ENCODE measurements at regions not wholly inside any gene's neighbourhood (a gene's known extent, or its start where the extent isn't known, plus 50 kb on each side); places are given as distances from the start of the nearest gene placed in this dataset.
"Not testable (repeated sequence)": the region's sequence is repeated elsewhere in the genome, so short reads cannot be mapped to it uniquely, and the experiment has no call there.

GRCh38 chr4:11650801-11651596 is 222.3 kb upstream of the HS3ST1 start:
- peak; percentile 14 for TF ChIP-seq CTCF (conservative IDR thresholded peaks at IDR 0.05; ENCODE audit: low read depth, low read length)
- H3K4me3 ChIP-seq (ENCODE audit: low read depth, low read length): peak overlapping the region; percentile 42

GRCh38 chr4:11647433-11647832 is 218.7 kb upstream of the HS3ST1 start:
- no peak for DNase-seq (ENCODE audit: low read depth)
- TF ChIP-seq CTCF (conservative IDR thresholded peaks at IDR 0.05; ENCODE audit: low read depth, low read length): no peak
- no peak overlapping the region for H3K4me3 ChIP-seq (ENCODE audit: low read depth, low read length)

More at GRCh38 chr4:11650801-11651596, 222.3 kb upstream of the HS3ST1 start:
- peak; percentile 99 for DNase-seq (ENCODE audit: low read depth)

GRCh38 chr4:11643081-11643480 is 214.4 kb upstream of the HS3ST1 start:
- not testable (repeated sequence) for DNase-seq (ENCODE audit: low read depth); H3K4me3 ChIP-seq (ENCODE audit: low read depth, low read length)

- H3K4me3 ChIP-seq (ENCODE audit: low read depth, low read length): no peak overlapping the region
- DNase-seq (ENCODE audit: low read depth): no peak
- TF ChIP-seq CTCF (conservative IDR thresholded peaks at IDR 0.05; ENCODE audit: low read depth, low read length): no peak
Measured at GRCh38 chr4:11640584-11640983, 211.9 kb upstream of the HS3ST1 start.

GRCh38 chr4:11636551-11636950 is 207.9 kb upstream of the HS3ST1 start:
- no peak overlapping the region for H3K4me3 ChIP-seq (ENCODE audit: low read depth, low read length)
- DNase-seq (ENCODE audit: low read depth): no peak
- no peak for TF ChIP-seq CTCF (conservative IDR thresholded peaks at IDR 0.05; ENCODE audit: low read depth, low read length)

GRCh38 chr4:11636031-11636430 is 207.3 kb upstream of the HS3ST1 start:
- no peak for DNase-seq (ENCODE audit: low read depth)
- no peak for TF ChIP-seq CTCF (conservative IDR thresholded peaks at IDR 0.05; ENCODE audit: low read depth, low read length)
- no peak overlapping the region for H3K4me3 ChIP-seq (ENCODE audit: low read depth, low read length)

GRCh38 chr4:11635342-11635741 is 206.6 kb upstream of the HS3ST1 start:
- no peak for TF ChIP-seq CTCF (conservative IDR thresholded peaks at IDR 0.05; ENCODE audit: low read depth, low read length)
- DNase-seq (ENCODE audit: low read depth): peak; percentile 99
- H3K4me3 ChIP-seq (ENCODE audit: low read depth, low read length): no peak overlapping the region

All from epithelial cell of proximal tubule (primary cell).